GM23338 (cell line): ENCODE measurements at regions not wholly inside any gene's neighbourhood (a gene's known extent, or its start where the extent isn't known, plus 50 kb on each side); places are given as distances from the start of the nearest gene placed in this dataset.

Source experiments
- ATAC-seq: fragments of 200-7000 bp; cut with Tn5 transposase; 3 replicates; pipeline ENCODE4 v1.9.1; 2020
- DNase-seq: peaks from one replicate; pipeline ENCODE4 v3.0.0-alpha.2; 2015; ENCODE audit warnings: low spot score
- H2AFZ ChIP-seq: fragments of 200-600 bp; sonication (generic); 2 replicates; pipeline ENCODE4 v1.8.0; 2016; ENCODE audit warnings: antibody characterized with exemption, mild to moderate bottlenecking, moderate library complexity
- H3F3A ChIP-seq: fragments of 200-600 bp; sonication (generic); replicated peaks from 2 replicates; pipeline ENCODE4 v1.8.0; 2017; ENCODE audit warnings: antibody characterized with exemption, mixed run types, low read depth
- H3K27ac ChIP-seq: fragments of 200-600 bp; sonication (generic); 2 replicates; pipeline ENCODE4 v1.6.1; 2016; ENCODE audit warnings: low read depth
- H3K27me3 ChIP-seq: fragments of 200-600 bp; sonication (generic); 2 replicates; pipeline ENCODE4 v1.8.0; 2016; ENCODE audit warnings: mild to moderate bottlenecking, mixed run types, moderate library complexity; ENCODE audit not compliant: insufficient read depth
- H3K36me3 ChIP-seq: fragments of 200-600 bp; sonication (generic); 2 replicates; pipeline ENCODE4 v1.8.0; 2016; ENCODE audit warnings: mild to moderate bottlenecking; ENCODE audit not compliant: insufficient read depth
- H3K4me1 ChIP-seq: fragments of 200-600 bp; sonication (generic); 2 replicates; pipeline ENCODE4 v1.8.0; 2016; ENCODE audit warnings: mild to moderate bottlenecking, moderate library complexity; ENCODE audit not compliant: insufficient read depth
- H3K4me2 ChIP-seq: fragments of 200-600 bp; sonication (generic); 2 replicates; pipeline ENCODE4 v1.7.1; 2017; ENCODE audit warnings: mixed run types
- H3K4me3 ChIP-seq: fragments of 200-600 bp; sonication (generic); 2 replicates; pipeline ENCODE4 v1.6.1; 2016; ENCODE audit warnings: mixed run types
- H3K79me2 ChIP-seq: fragments of 200-600 bp; sonication (generic); replicated peaks from 2 replicates; pipeline ENCODE4 v1.8.0; 2017; ENCODE audit warnings: mild to moderate bottlenecking; ENCODE audit not compliant: insufficient read depth
- H3K9me2 ChIP-seq: fragments of 200-600 bp; sonication (generic); 2 replicates; pipeline ENCODE4 v1.8.0; 2017; ENCODE audit not compliant: insufficient read depth
- H4K20me1 ChIP-seq: fragments of 200-600 bp; sonication (generic); replicated peaks from 2 replicates; pipeline ENCODE4 v1.8.0; 2017; ENCODE audit warnings: mild to moderate bottlenecking; ENCODE audit not compliant: insufficient read depth
- H3K27ac Mint-ChIP-seq: 2 replicates; pipeline ENCODE4 v1.8.0; 2020; ENCODE audit warnings: inconsistent platforms, mild to moderate bottlenecking, moderate library complexity, mixed read lengths
- H3K27me3 Mint-ChIP-seq: 3 replicates; pipeline ENCODE4 v1.8.0; 2022; ENCODE audit warnings: low read depth, mild to moderate bottlenecking, moderate library complexity, mixed read lengths, inconsistent platforms; ENCODE audit not compliant: insufficient read depth, poor library complexity
- H3K36me3 Mint-ChIP-seq: 3 replicates; pipeline ENCODE4 v1.8.0; 2021; ENCODE audit warnings: low read depth, mild to moderate bottlenecking, inconsistent platforms, moderate library complexity, mixed read lengths
- H3K4me1 Mint-ChIP-seq: 3 replicates; pipeline ENCODE4 v1.8.0; 2020; ENCODE audit warnings: mild to moderate bottlenecking, inconsistent platforms, mixed read lengths
- H3K4me3 Mint-ChIP-seq: 3 replicates; pipeline ENCODE4 v1.8.0; 2021; ENCODE audit warnings: moderate library complexity, mild to moderate bottlenecking, inconsistent platforms, mixed read lengths
- H3K9me3 Mint-ChIP-seq: 3 replicates; pipeline ENCODE4 v1.8.0; 2020; ENCODE audit warnings: moderate library complexity, mild to moderate bottlenecking, inconsistent platforms, mixed read lengths
- EZH2phosphoT487 ChIP-seq: fragments of 200-600 bp; sonication (generic); IDR thresholded peaks from one replicate; pipeline ENCODE4 v1.8.1; 2018; ENCODE audit warnings: antibody characterized with exemption; ENCODE audit not compliant: unreplicated experiment
- JUNB ChIP-seq: IDR thresholded peaks from one replicate; pipeline ENCODE4 v1.6.1; 2016; ENCODE audit warnings: antibody characterized with exemption; ENCODE audit not compliant: unreplicated experiment
- POLR2AphosphoS5 ChIP-seq: IDR thresholded peaks from 2 replicates; pipeline ENCODE4 v1.6.1; 2016; ENCODE audit warnings: antibody characterized with exemption, low read depth
- ZNF114 ChIP-seq: fragments of 250-450 bp; sonication (Bioruptor Pico); IDR thresholded peaks from 2 replicates; pipeline ENCODE4 v1.5.0; 2020; ENCODE audit warnings: mild to moderate bottlenecking, moderate library complexity
- TF ChIP-seq, protein P1 (sequence below), 2 experiments: fragments of 200-600 bp in 1 of 2; sonication (generic) in 1 of 2; conservative IDR thresholded peaks; 2 replicates each; pipeline versions ENCODE4 v1.5.1 to v1.6.1; 2016 to 2017; ENCODE audit warnings: antibody characterized with exemption in 2 of 2, low read depth in 2 of 2, mild to moderate bottlenecking in 2 of 2, moderate library complexity in 1 of 2
- TF ChIP-seq, protein P2 (sequence below): IDR thresholded peaks from one replicate; pipeline ENCODE4 v1.6.1; 2018; ENCODE audit warnings: antibody characterized with exemption; ENCODE audit not compliant: unreplicated experiment
- TF ChIP-seq, protein P3 (sequence below): fragments of 250-450 bp; sonication (Bioruptor Pico); IDR thresholded peaks from 2 replicates; pipeline ENCODE4 v1.5.0; 2020; ENCODE audit warnings: mild to moderate bottlenecking, moderate library complexity

DNA sequence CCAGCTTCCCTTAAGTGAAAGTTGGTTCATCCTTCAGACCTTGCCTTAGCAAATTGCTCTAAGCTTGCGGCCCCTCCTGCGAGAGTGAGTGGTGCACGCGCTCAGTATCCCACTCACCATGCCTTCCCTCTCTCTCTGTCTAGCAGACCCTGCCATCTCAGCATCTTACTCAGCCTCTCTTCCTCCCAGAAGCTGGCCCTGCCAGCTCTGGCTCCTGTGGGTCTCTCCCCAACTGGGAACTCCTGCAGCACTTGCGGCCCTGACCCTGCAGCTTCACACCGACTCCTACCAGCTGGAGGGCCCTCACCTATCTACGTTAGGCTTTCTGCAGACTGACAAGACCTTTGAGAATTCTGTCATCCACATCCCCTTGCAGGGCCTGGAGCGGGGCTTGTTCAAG, 286.1 kb upstream of the TLE3 start:
- no peak overlapping the region for H3K4me3 Mint-ChIP-seq
- Histone ChIP-seq H3K27ac (no peak overlapping the region), H3K4me3 (no peak overlapping the region), H4K20me1 (no peaks in the 10 kb centered on the region), H3K79me2 (no peaks in the 10 kb centered on the region), H3K4me1 (no peaks in the 10 kb centered on the region), H3K27me3 (no peaks in the 10 kb centered on the region), H3K9me2 (peaks cover 6% of the 10 kb centered on the region; the same call in 1 of the 2 replicates), H3K36me3 (no peaks in the 10 kb centered on the region), H2AFZ (no peak overlapping the region), H3K4me2 (no peak overlapping the region), H3F3A (no peaks in the 10 kb centered on the region)
- no peak for ATAC-seq
- peaks cover 18% of the 10 kb centered on the region for H3K4me1 Mint-ChIP-seq
- TF ChIP-seq JUNB = no peak
- TF ChIP-seq, protein P1, sequence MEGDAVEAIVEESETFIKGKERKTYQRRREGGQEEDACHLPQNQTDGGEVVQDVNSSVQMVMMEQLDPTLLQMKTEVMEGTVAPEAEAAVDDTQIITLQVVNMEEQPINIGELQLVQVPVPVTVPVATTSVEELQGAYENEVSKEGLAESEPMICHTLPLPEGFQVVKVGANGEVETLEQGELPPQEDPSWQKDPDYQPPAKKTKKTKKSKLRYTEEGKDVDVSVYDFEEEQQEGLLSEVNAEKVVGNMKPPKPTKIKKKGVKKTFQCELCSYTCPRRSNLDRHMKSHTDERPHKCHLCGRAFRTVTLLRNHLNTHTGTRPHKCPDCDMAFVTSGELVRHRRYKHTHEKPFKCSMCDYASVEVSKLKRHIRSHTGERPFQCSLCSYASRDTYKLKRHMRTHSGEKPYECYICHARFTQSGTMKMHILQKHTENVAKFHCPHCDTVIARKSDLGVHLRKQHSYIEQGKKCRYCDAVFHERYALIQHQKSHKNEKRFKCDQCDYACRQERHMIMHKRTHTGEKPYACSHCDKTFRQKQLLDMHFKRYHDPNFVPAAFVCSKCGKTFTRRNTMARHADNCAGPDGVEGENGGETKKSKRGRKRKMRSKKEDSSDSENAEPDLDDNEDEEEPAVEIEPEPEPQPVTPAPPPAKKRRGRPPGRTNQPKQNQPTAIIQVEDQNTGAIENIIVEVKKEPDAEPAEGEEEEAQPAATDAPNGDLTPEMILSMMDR (conservative IDR thresholded peaks at IDR 0.05; ENCODE audit: low read depth in 2 of 2) = no peak
- TF ChIP-seq, protein P2, sequence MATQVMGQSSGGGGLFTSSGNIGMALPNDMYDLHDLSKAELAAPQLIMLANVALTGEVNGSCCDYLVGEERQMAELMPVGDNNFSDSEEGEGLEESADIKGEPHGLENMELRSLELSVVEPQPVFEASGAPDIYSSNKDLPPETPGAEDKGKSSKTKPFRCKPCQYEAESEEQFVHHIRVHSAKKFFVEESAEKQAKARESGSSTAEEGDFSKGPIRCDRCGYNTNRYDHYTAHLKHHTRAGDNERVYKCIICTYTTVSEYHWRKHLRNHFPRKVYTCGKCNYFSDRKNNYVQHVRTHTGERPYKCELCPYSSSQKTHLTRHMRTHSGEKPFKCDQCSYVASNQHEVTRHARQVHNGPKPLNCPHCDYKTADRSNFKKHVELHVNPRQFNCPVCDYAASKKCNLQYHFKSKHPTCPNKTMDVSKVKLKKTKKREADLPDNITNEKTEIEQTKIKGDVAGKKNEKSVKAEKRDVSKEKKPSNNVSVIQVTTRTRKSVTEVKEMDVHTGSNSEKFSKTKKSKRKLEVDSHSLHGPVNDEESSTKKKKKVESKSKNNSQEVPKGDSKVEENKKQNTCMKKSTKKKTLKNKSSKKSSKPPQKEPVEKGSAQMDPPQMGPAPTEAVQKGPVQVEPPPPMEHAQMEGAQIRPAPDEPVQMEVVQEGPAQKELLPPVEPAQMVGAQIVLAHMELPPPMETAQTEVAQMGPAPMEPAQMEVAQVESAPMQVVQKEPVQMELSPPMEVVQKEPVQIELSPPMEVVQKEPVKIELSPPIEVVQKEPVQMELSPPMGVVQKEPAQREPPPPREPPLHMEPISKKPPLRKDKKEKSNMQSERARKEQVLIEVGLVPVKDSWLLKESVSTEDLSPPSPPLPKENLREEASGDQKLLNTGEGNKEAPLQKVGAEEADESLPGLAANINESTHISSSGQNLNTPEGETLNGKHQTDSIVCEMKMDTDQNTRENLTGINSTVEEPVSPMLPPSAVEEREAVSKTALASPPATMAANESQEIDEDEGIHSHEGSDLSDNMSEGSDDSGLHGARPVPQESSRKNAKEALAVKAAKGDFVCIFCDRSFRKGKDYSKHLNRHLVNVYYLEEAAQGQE = no peak
- no peak for TF ChIP-seq POLR2AphosphoS5
- TF ChIP-seq ZNF114 (CRISPR knock-in tag) = no peak
- no peak for TF ChIP-seq EZH2phosphoT487
- TF ChIP-seq, protein P3, sequence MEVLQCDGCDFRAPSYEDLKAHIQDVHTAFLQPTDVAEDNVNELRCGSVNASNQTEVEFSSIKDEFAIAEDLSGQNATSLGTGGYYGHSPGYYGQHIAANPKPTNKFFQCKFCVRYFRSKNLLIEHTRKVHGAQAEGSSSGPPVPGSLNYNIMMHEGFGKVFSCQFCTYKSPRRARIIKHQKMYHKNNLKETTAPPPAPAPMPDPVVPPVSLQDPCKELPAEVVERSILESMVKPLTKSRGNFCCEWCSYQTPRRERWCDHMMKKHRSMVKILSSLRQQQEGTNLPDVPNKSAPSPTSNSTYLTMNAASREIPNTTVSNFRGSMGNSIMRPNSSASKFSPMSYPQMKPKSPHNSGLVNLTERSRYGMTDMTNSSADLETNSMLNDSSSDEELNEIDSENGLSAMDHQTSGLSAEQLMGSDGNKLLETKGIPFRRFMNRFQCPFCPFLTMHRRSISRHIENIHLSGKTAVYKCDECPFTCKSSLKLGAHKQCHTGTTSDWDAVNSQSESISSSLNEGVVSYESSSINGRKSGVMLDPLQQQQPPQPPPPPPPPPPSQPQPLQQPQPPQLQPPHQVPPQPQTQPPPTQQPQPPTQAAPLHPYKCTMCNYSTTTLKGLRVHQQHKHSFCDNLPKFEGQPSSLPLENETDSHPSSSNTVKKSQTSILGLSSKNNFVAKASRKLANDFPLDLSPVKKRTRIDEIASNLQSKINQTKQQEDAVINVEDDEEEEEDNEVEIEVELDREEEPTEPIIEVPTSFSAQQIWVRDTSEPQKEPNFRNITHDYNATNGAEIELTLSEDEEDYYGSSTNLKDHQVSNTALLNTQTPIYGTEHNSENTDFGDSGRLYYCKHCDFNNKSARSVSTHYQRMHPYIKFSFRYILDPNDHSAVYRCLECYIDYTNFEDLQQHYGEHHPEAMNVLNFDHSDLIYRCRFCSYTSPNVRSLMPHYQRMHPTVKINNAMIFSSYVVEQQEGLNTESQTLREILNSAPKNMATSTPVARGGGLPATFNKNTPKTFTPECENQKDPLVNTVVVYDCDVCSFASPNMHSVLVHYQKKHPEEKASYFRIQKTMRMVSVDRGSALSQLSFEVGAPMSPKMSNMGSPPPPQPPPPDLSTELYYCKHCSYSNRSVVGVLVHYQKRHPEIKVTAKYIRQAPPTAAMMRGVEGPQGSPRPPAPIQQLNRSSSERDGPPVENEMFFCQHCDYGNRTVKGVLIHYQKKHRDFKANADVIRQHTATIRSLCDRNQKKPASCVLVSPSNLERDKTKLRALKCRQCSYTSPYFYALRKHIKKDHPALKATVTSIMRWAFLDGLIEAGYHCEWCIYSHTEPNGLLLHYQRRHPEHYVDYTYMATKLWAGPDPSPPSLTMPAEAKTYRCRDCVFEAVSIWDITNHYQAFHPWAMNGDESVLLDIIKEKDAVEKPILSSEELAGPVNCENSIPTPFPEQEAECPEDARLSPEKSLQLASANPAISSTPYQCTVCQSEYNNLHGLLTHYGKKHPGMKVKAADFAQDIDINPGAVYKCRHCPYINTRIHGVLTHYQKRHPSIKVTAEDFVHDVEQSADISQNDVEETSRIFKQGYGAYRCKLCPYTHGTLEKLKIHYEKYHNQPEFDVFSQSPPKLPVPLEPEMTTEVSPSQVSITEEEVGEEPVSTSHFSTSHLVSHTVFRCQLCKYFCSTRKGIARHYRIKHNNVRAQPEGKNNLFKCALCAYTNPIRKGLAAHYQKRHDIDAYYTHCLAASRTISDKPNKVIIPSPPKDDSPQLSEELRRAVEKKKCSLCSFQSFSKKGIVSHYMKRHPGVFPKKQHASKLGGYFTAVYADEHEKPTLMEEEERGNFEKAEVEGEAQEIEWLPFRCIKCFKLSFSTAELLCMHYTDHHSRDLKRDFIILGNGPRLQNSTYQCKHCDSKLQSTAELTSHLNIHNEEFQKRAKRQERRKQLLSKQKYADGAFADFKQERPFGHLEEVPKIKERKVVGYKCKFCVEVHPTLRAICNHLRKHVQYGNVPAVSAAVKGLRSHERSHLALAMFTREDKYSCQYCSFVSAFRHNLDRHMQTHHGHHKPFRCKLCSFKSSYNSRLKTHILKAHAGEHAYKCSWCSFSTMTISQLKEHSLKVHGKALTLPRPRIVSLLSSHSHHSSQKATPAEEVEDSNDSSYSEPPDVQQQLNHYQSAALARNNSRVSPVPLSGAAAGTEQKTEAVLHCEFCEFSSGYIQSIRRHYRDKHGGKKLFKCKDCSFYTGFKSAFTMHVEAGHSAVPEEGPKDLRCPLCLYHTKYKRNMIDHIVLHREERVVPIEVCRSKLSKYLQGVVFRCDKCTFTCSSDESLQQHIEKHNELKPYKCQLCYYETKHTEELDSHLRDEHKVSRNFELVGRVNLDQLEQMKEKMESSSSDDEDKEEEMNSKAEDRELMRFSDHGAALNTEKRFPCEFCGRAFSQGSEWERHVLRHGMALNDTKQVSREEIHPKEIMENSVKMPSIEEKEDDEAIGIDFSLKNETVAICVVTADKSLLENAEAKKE (CRISPR knock-in tag) = no peak
- peaks cover 6% of the 10 kb centered on the region for H3K27me3 Mint-ChIP-seq
- DNase-seq = no peak
- H3K27ac Mint-ChIP-seq = no peak overlapping the region
- H3K9me3 Mint-ChIP-seq = peaks cover 8% of the 10 kb centered on the region
- H3K36me3 Mint-ChIP-seq = no peaks in the 10 kb centered on the region; the same call in 2 of the 3 replicates
